HL-60 (cell line): ENCODE measurements at regions not wholly inside any gene's neighbourhood (a gene's known extent, or its start where the extent isn't known, plus 50 kb on each side); places are given as distances from the start of the nearest gene placed in this dataset.

Experiments used
- DNase-seq, 2 experiments: peaks; one replicate each; pipeline ENCODE4 v3.0.0-alpha.2; 2010 to 2020; ENCODE audit warnings: low read depth in 1 of 2, low spot score in 1 of 2
- H3K27ac ChIP-seq: fragments of 250-450 bp; sonication (Bioruptor Pico); replicated peaks from 2 replicates; pipeline ENCODE4 v1.5.1; 2020; ENCODE audit warnings: mild to moderate bottlenecking, moderate library complexity
- H3K27me3 ChIP-seq: fragments of 250-450 bp; sonication (Bioruptor Pico); 2 replicates; pipeline ENCODE4 v1.5.1; 2021; ENCODE audit warnings: mild to moderate bottlenecking, moderate library complexity; ENCODE audit not compliant: insufficient read depth, poor library complexity, severe bottlenecking
- H3K4me3 ChIP-seq: replicated peaks from 2 replicates; pipeline ENCODE4 v1.5.1; 2011; ENCODE audit warnings: mild to moderate bottlenecking, control low read depth, low read length; ENCODE audit not compliant: insufficient read depth
- GABPA ChIP-seq: IDR thresholded peaks from 2 replicates; pipeline ENCODE4 v1.6.1; 2012; ENCODE audit warnings: low read depth
- POLR2AphosphoS5 ChIP-seq: IDR thresholded peaks from 2 replicates; pipeline ENCODE4 v1.6.1; 2012; ENCODE audit warnings: low read depth
- SPI1 ChIP-seq: IDR thresholded peaks from 2 replicates; pipeline ENCODE4 v1.6.1; 2012; ENCODE audit warnings: low read depth, mild to moderate bottlenecking, borderline replicate concordance
- TF ChIP-seq, protein P1 (sequence below): IDR thresholded peaks from one replicate; pipeline ENCODE4 v1.5.1; 2011; ENCODE audit warnings: low read length, control low read depth, inconsistent platforms; ENCODE audit not compliant: insufficient read depth
- TF ChIP-seq, protein P2 (sequence below): IDR thresholded peaks from 2 replicates; pipeline ENCODE4 v1.6.1; 2012; ENCODE audit warnings: low read depth; ENCODE audit not compliant: insufficient replicate concordance

DNA sequence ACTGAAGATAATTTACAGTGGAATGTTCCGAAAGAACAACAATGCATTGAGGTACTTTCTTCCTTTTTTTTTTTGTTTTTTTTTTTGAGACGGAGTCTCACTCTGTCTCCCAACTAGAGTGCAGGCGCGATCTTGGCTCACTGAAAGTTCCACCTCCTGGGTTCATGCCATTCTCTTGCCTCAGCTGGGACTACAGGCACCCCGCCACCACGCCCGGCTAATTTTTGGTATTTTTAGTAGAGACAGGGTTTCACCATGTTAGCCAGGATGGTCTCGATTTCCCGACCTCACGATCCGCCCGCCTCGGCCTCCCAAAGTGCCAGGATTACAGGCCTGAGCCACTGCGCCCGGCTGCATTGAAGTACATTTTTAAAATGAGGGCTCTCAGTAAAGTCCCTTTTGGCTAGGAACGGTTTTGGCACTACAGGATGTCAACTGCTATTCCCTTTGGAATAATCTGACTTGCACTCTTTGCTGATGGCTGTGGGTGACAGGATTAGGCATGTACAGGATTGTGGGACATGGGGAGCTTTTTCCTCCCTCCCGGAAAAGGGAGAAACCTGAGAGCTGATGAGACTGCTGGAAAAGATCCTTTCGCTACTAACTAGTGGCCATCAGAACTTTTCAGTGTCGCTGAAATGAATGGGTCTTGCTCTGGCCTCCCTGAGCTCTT lies 56.9 kb upstream of the EDEM3 start:
- TF ChIP-seq, protein P1, sequence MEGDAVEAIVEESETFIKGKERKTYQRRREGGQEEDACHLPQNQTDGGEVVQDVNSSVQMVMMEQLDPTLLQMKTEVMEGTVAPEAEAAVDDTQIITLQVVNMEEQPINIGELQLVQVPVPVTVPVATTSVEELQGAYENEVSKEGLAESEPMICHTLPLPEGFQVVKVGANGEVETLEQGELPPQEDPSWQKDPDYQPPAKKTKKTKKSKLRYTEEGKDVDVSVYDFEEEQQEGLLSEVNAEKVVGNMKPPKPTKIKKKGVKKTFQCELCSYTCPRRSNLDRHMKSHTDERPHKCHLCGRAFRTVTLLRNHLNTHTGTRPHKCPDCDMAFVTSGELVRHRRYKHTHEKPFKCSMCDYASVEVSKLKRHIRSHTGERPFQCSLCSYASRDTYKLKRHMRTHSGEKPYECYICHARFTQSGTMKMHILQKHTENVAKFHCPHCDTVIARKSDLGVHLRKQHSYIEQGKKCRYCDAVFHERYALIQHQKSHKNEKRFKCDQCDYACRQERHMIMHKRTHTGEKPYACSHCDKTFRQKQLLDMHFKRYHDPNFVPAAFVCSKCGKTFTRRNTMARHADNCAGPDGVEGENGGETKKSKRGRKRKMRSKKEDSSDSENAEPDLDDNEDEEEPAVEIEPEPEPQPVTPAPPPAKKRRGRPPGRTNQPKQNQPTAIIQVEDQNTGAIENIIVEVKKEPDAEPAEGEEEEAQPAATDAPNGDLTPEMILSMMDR, result no peak
- TF ChIP-seq GABPA (no peak), POLR2AphosphoS5 (no peak), SPI1 (no peak)
- TF ChIP-seq, protein P2, sequence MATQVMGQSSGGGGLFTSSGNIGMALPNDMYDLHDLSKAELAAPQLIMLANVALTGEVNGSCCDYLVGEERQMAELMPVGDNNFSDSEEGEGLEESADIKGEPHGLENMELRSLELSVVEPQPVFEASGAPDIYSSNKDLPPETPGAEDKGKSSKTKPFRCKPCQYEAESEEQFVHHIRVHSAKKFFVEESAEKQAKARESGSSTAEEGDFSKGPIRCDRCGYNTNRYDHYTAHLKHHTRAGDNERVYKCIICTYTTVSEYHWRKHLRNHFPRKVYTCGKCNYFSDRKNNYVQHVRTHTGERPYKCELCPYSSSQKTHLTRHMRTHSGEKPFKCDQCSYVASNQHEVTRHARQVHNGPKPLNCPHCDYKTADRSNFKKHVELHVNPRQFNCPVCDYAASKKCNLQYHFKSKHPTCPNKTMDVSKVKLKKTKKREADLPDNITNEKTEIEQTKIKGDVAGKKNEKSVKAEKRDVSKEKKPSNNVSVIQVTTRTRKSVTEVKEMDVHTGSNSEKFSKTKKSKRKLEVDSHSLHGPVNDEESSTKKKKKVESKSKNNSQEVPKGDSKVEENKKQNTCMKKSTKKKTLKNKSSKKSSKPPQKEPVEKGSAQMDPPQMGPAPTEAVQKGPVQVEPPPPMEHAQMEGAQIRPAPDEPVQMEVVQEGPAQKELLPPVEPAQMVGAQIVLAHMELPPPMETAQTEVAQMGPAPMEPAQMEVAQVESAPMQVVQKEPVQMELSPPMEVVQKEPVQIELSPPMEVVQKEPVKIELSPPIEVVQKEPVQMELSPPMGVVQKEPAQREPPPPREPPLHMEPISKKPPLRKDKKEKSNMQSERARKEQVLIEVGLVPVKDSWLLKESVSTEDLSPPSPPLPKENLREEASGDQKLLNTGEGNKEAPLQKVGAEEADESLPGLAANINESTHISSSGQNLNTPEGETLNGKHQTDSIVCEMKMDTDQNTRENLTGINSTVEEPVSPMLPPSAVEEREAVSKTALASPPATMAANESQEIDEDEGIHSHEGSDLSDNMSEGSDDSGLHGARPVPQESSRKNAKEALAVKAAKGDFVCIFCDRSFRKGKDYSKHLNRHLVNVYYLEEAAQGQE, result no peak
- no peak for DNase-seq
- no peaks in the 10 kb centered on the region for H3K27me3 ChIP-seq
- H3K4me3 ChIP-seq, result no peak overlapping the region
- H3K27ac ChIP-seq, result no peak overlapping the region

DNA sequence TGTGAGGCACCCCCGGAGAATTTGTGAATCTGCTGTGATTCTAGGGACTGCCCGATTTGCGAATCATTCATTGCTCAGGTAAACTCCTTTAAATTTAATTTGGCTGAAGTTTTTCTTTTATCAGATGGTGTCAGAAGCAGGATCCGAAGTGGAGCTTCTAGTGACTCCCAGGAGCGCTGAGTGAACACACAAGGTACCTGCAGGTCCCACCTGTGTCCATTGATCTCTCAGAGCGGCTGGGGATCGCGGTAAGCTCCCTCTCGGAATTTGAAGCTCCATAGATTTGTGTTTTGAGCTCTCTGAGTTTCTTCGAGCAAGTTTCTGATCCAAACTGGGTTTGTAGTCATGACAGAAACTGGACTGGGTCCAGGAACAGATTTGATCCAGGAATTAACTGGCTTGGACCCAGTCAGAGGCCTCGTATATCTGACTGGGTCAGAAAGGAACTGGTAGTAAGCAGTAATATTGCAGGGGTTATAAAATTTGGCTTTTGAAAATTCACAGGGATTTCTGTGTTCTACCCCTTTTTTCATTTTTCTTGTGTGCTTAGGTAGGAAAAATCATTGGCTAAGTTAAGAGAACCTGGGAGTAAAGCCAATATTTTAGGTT lies 56.2 kb upstream of the EDEM3 start:
- DNase-seq, result no peak
- Histone ChIP-seq H3K27me3 (no peaks in the 10 kb centered on the region), H3K27ac (no peak overlapping the region), H3K4me3 (no peak overlapping the region)
- TF ChIP-seq, protein P2, result no peak
- TF ChIP-seq GABPA, result no peak
- TF ChIP-seq POLR2AphosphoS5, result no peak
- TF ChIP-seq SPI1, result no peak
- TF ChIP-seq, protein P1, result no peak

DNA sequence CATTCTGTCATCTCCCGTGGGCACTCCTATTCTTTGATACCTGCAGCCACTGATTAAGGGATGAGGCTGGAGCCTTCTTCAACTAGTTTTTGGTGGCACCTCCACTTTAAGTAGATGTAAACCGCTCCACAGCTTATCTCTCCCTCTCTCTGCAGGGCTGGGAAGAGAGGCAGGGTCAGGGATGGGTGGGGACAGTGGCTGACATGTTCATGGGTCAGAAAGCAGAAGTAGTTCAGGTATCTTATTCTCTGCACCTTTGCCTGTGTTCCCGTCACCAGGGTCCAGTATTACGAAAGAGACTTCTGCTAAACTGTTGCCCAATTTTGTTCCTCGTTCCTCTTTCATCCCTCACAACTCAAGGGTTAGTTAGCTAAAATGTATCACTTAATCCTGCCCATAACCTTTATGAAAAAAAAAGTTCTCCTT lies 51.7 kb upstream of the EDEM3 start:
- TF ChIP-seq POLR2AphosphoS5, result peak; percentile 41; the same call in 1 of the 2 replicates
- peak; percentile 80 for TF ChIP-seq SPI1
- TF ChIP-seq, protein P2, result no peak
- Histone ChIP-seq H3K27ac (peak overlapping the region; percentile 19; the same call in 1 of the 2 replicates), H3K4me3 (no peak overlapping the region), H3K27me3 (no peaks in the 10 kb centered on the region)
- peak; percentile 86 to 92 for DNase-seq
